Smooth muscle cell of the brain vasculature (primary cell): ENCODE measurements at regions not wholly inside any gene's neighbourhood (a gene's known extent, or its start where the extent isn't known, plus 50 kb on each side); places are given as distances from the start of the nearest gene placed in this dataset.

Experiments used
- DNase-seq: peaks from one replicate; pipeline ENCODE4 v3.0.0-alpha.2; 2012; ENCODE audit warnings: low read depth, low spot score

- DNase-seq = no peak
Measured at GRCh38 chr10:83357004-83357403, 782.3 kb upstream of the GHITM start.

GRCh38 chr10:83357627-83358026 lies 781.7 kb upstream of the GHITM start:
- no peak for DNase-seq

- DNase-seq = no peak
Measured at GRCh38 chr10:83367036-83367435, 772.3 kb upstream of the GHITM start.

GRCh38 chr10:83371696-83372490 lies 767.4 kb upstream of the GHITM start:
- no peak for DNase-seq

DNA sequence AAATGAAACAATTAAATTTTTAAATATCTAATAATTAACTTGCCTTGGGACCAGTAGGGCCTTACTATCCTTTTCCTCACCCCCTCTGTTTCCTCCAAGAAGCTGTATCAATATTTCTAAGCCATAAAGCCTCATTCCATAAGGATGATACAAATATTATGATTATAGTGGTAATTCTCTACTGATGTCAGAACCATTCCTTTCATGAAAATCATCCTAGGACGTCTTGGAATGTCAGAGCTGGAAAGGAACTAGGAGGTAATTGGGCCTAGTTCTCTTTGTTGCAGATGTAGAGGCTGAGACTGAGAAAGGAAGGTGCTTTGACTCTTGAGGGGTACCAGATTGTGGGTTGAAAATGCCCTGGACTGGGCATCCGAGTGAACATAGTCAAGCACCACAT lies 766.7 kb upstream of the GHITM start:
- no peak for DNase-seq

DNA sequence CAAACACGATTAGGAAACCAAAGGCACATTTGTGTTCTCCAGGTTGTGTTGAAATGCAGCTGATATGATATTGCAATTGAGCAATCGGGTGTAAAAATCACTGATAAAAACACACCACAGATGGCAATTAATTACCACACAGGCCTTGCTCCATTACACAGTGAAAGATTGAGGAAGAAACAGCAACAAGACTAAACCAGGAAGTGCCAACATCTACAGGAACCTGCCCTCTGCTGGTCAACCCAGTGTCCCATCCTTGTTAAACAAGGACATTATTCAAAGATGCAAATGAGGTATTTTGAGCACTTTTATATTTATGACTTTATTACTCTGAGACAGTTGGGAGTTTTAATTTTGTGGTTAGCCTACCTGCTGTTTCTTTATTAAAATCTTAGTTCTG lies 765.6 kb upstream of the GHITM start:
- DNase-seq = no peak

DNA sequence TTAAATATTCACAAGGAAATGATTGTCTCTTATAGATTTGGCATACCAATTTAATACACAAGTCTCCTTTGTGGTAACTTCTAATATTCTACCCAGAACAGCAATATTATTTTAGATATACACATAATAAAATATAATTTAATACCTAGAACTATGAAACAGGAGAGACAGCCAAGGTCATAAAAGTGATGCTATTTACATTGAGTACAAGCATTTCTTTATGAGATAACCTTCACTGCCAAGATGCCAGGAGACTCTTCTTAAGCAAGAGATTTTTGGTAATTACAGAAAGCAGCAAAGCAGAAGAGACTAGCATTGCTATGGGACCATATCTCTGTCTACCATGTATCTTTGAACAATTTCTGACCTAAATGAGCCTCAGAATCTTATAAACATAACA lies 764.6 kb upstream of the GHITM start:
- no peak for DNase-seq

- no peak for DNase-seq
Measured at GRCh38 chr10:83375274-83375673, 764.0 kb upstream of the GHITM start.

DNA sequence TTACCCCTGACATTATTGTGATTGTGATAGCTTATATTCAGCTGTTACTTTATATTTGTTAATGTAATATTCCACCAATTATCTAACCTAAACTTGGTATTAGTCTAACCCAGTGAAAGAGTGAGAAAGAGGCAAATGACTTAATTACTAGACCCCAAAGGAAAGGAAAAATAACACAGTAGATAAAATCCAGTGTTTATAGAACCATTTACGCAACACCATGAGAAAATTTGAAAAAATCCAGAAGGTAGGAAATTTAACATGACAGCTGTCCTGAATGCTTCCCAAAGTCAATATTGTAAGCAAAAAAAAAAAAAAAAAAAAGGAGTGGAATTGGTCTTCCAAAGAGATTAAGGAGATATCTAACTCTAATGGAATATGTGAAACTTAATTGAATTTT lies 741.5 kb upstream of the GHITM start:
- DNase-seq = no peak

GRCh38 chr10:83410570-83410969 lies 728.7 kb upstream of the GHITM start:
- no peak for DNase-seq

DNA sequence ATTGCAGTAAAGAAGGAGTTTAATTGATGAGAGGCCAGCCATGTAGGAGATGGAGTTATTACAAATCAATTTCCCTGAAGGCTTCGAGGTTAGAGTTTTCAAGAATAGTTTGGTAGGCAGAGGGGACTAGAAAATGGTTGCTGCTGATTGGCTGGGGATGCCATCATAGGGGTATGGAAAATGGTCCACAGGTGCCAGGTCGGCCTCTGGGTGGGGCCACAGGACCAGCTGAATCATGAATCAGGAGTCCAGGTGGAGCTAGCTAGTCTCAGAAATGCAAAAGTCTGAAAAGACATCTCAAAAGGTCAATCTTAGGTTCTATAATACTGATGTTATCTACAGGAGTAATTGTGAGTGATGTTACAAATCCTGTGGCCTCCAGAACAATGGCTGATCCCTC lies 714.0 kb upstream of the GHITM start:
- DNase-seq = no peak

GRCh38 chr10:83427101-83427500 lies 712.2 kb upstream of the GHITM start:
- DNase-seq = no peak

DNA sequence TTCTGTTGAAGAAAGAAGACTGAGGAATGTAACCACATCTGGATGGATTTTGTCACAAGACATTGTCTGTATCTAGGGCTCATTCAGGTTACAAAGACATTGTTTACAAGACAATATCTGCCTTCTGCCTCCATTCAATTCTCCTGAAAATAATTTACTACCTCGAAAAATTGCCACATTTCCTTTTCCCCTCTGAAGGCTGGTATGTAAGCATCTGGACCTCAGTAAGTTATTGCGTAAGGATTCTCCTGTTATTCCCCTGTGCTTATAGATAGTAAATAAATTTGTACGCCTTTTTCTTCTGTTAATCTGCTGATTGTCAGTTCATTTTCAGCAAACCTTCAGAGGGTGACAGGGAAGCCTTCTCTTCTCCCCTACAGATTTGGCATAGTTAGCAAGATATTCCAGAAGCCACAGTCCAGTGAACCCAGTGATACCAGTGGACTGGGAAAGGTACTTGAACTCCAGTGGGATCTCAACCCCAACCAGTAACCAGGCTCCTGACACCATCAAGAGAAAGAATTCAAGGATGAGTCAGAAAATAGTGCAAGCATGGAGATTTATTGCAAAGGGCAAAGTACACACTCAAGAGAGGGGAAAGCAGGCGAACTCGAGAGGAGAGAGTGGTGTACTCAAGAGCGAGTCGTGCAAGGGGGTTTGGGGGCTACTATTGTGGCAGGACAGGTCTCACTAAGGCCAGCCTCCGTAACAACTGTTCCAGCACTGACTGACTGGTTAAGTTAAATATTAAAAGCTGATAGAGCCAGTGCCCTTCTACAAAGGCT lies 706.9 kb upstream of the GHITM start:
- no peak for DNase-seq

- DNase-seq = no peak
Measured at GRCh38 chr10:83433705-83434104, 705.6 kb upstream of the GHITM start.

- DNase-seq = no peak
Measured at GRCh38 chr10:83448013-83448412, 691.3 kb upstream of the GHITM start.

- DNase-seq = no peak
Measured at GRCh38 chr10:83458611-83459010, 680.7 kb upstream of the GHITM start.

- DNase-seq = no peak
Measured at GRCh38 chr10:83459124-83459523, 680.2 kb upstream of the GHITM start.

GRCh38 chr10:83469728-83470331 lies 669.5 kb upstream of the GHITM start:
- no peak for DNase-seq

DNA sequence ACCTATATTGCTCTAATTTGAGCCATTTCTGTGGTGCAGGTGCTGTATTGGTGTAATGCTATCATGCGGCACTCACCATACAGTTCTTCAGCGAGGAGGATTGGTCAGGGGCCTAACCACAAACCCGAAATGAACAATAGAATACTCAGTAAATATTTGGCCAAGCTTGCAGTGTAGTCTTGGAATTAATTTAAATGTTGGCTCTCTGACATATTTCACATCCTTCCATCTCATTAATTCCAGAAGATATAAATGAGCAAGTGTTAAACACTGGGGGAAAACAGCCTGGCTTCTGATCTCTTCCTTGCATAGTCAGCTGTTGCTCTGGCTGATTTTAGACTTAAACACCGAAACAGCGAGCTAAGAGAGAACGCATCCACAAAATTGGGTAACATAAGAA lies 663.1 kb upstream of the GHITM start:
- DNase-seq = no peak

DNA sequence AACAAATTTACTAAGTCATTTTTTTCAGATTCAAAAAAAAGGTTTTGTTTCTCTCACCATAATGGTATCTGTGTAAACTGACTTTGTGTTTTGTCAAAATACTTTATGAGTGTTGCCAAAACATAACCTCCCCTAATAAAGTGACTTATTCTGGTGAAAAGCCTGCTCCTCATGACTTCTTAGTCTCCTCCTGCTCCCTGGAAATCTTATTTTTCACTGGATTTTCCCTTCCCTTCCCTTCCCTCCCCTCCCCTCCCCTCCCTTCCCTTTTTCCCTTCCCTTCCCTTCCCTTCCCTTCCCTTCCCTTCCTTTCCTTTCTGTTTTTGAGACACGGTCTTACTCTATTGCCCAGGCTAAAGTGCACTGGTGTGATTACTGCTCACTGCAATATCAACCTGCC lies 650.1 kb upstream of the GHITM start:
- DNase-seq = no peak

DNA sequence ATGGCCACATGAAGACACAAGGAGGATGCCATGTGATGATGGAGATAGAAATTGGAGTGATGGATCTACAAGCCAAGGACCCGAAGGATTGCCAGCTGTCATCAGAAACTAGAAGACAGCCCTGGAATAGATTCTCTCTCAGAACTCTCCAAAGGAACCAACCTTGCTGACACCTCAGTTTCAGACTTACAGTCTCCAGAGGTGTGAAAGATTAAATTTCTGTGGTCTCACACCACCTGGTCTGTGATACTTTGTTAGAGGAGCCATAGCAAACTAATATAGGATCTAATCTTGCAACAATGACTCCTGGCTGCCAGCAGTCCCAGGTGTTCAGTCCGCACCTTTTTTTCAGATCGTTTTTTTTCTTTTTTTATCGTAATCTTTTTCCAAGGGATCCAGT lies 647.3 kb upstream of the GHITM start:
- DNase-seq = no peak

- DNase-seq = no peak
Measured at GRCh38 chr10:83512681-83513080, 626.6 kb upstream of the GHITM start.

GRCh38 chr10:83515001-83515400 lies 624.3 kb upstream of the GHITM start:
- DNase-seq = no peak
